Neural progenitor cell (in vitro differentiated cells): ENCODE measurements at regions not wholly inside any gene's neighbourhood (a gene's known extent, or its start where the extent isn't known, plus 50 kb on each side); places are given as distances from the start of the nearest gene placed in this dataset.

Experiments
- EZH2phosphoT487 ChIP-seq: fragments of 200-600 bp; sonication (generic); IDR thresholded peaks from 2 replicates; pipeline ENCODE4 v1.6.1; 2017; ENCODE audit warnings: antibody characterized with exemption
- TF ChIP-seq, protein P1 (sequence below): fragments of 200-600 bp; sonication (generic); IDR thresholded peaks from 2 replicates; pipeline ENCODE4 v1.5.1; 2017; ENCODE audit warnings: antibody characterized with exemption, mild to moderate bottlenecking

DNA sequence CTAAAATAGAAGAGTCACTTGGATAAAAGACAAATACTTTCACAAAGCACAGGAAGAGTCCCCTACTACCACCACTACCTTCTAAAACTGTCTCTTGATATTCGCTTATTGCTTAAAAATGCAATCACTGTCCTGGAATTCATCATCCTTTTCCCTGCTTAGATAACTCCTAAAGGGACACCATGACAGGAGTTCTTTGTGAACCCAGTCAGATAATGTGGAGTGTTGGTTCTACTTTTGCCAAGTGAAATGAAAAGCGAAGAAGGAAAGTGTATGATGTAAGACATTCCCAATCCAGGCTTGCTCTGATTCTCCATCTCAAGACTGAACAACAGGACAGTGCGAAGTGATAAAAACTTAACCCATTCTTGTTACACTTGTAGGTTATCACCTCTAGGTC lies 103.0 kb downstream of the MTERF1 start:
- TF ChIP-seq, protein P1, sequence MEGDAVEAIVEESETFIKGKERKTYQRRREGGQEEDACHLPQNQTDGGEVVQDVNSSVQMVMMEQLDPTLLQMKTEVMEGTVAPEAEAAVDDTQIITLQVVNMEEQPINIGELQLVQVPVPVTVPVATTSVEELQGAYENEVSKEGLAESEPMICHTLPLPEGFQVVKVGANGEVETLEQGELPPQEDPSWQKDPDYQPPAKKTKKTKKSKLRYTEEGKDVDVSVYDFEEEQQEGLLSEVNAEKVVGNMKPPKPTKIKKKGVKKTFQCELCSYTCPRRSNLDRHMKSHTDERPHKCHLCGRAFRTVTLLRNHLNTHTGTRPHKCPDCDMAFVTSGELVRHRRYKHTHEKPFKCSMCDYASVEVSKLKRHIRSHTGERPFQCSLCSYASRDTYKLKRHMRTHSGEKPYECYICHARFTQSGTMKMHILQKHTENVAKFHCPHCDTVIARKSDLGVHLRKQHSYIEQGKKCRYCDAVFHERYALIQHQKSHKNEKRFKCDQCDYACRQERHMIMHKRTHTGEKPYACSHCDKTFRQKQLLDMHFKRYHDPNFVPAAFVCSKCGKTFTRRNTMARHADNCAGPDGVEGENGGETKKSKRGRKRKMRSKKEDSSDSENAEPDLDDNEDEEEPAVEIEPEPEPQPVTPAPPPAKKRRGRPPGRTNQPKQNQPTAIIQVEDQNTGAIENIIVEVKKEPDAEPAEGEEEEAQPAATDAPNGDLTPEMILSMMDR: no peak
- no peak for TF ChIP-seq EZH2phosphoT487
